K562 (cell line): ENCODE measurements at regions not wholly inside any gene's neighbourhood (a gene's known extent, or its start where the extent isn't known, plus 50 kb on each side); places are given as distances from the start of the nearest gene placed in this dataset.

Experiments used
- ATAC-seq: fragments of 200-7000 bp; cut with Tn5 transposase; 3 replicates; pipeline ENCODE4 v1.9.1; 2020; ENCODE audit warnings: moderate library complexity
- BruUV-seq: library from RNA; stranded (reverse); fragments of 400-500 nt; replicated peaks from 2 replicates; lab custom pipeline; 2021; lab: Mats Ljungman, UMichigan
- CTCF ChIA-PET: fragments of 300-600 bp; formaldehyde crosslinking; extraction: SDS; loops from one replicate; lab custom pipeline; 2021; ENCODE audit warnings: low intra/inter-chr PET ratio; lab: Yijun Ruan, JAX
- POLR2A ChIA-PET: fragments of 300-600, 350-650 bp; sonication (Branson Sonifier 250); formaldehyde crosslinking; extraction: SDS; loops from one replicate; lab custom pipeline; 2021; ENCODE audit warnings: antibody characterized with exemption, inconsistent platforms; lab: Yijun Ruan, JAX
- DNase-seq, 4 experiments: peaks; one replicate each; pipeline versions ENCODE4 v3.0.0 to v3.0.0-alpha.2; 2011 to 2018; ENCODE audit warnings: low spot score in 3 of 4, mixed read lengths in 3 of 4; ENCODE audit errors: extremely low read depth in 1 of 4
- FAIRE-seq: peaks from 2 replicates; lab custom pipeline; 2011; peaks lifted over from hg19 to GRCh38; lab: Jason Lieb, UNC
- H2AFZ ChIP-seq: 2 replicates; pipeline ENCODE4 v1.6.0; 2011; ENCODE audit warnings: low read depth, low read length, control low read depth, inconsistent platforms
- H3K27ac ChIP-seq: fragments of 200-600 bp; 3 replicates; pipeline ENCODE4 v1.8.0; 2011; ENCODE audit warnings: low read depth, mild to moderate bottlenecking, control low read depth, inconsistent platforms, low read length, moderate library complexity, mixed read lengths; ENCODE audit errors: extremely low read depth
- H3K27me3 ChIP-seq, 2 experiments: fragments of 300-600 bp in 1 of 2; 2 replicates in 1 of 2; 3 replicates in 1 of 2; pipeline versions ENCODE4 v1.6.0 to v1.8.0; 2011; ENCODE audit warnings: inconsistent platforms in 2 of 2, low read length in 2 of 2, mild to moderate bottlenecking in 1 of 2, mixed read lengths in 1 of 2, moderate library complexity in 1 of 2; ENCODE audit not compliant: control insufficient read depth in 2 of 2, insufficient read depth in 2 of 2
- H3K36me3 ChIP-seq: fragments of 300-600 bp; 3 replicates; pipeline ENCODE4 v1.8.0; 2011; ENCODE audit warnings: mild to moderate bottlenecking, low read length, inconsistent platforms; ENCODE audit not compliant: control insufficient read depth, insufficient read depth
- H3K4me1 ChIP-seq, 2 experiments: fragments of 200-600 bp in 1 of 2; replicated peaks in 1 of 2; 2 replicates in 1 of 2; 3 replicates in 1 of 2; pipeline versions ENCODE4 v1.5.1 to v1.8.0; 2011; ENCODE audit warnings: inconsistent platforms in 2 of 2, low read length in 2 of 2, mild to moderate bottlenecking in 1 of 2, mixed read lengths in 1 of 2, moderate library complexity in 1 of 2; ENCODE audit not compliant: control insufficient read depth in 2 of 2, insufficient read depth in 2 of 2
- H3K4me2 ChIP-seq: 2 replicates; pipeline ENCODE4 v1.6.1; 2011; ENCODE audit warnings: low read length, control low read depth, inconsistent platforms, mixed read lengths; ENCODE audit not compliant: insufficient read depth
- H3K4me3 ChIP-seq: fragments of 200-600 bp; sonication (generic), shearing (Covaris generic); 2 replicates; pipeline ENCODE4 v1.5.1; 2016; ENCODE audit warnings: control low read depth, inconsistent platforms
- H3K79me2 ChIP-seq: fragments of 200-600 bp; 3 replicates; pipeline ENCODE4 v1.8.0; 2011; ENCODE audit warnings: low read length, inconsistent platforms; ENCODE audit not compliant: control insufficient read depth, insufficient read depth
- H3K9ac ChIP-seq, 2 experiments: 2 replicates each; pipeline versions ENCODE4 v1.6.0 to v1.6.1; 2011; ENCODE audit warnings: low read depth in 2 of 2, low read length in 2 of 2, control low read depth in 1 of 2, inconsistent platforms in 1 of 2, mild to moderate bottlenecking in 1 of 2, mixed read lengths in 1 of 2; ENCODE audit not compliant: insufficient read depth in 1 of 2
- H3K9me1 ChIP-seq: one replicate; pipeline ENCODE4 v1.6.0; 2011; ENCODE audit warnings: inconsistent platforms, mild to moderate bottlenecking, low read length, moderate library complexity; ENCODE audit not compliant: control insufficient read depth, insufficient read depth
- H3K9me3 ChIP-seq: replicated peaks from 2 replicates; pipeline ENCODE4 v1.5.1; 2011; ENCODE audit warnings: low read depth, low read length, inconsistent platforms; ENCODE audit not compliant: control insufficient read depth, insufficient read depth
- H4K20me1 ChIP-seq: replicated peaks from 2 replicates; pipeline ENCODE4 v1.6.1; 2011; ENCODE audit warnings: low read length, inconsistent platforms, mixed read lengths; ENCODE audit not compliant: control insufficient read depth, insufficient read depth
- MAFF ChIP-seq: IDR thresholded peaks from 2 replicates; pipeline ENCODE4 v1.6.1; 2012; ENCODE audit warnings: low read length, improper control_type of control experiment
- MAZ ChIP-seq, 2 experiments: fragments of 450-650 bp in 1 of 2; sonication (generic) in 1 of 2; formaldehyde crosslinking; IDR thresholded peaks in 1 of 2; conservative IDR thresholded peaks in 1 of 2; 2 replicates each; pipeline versions ENCODE4 v1.4.0 to v1.5.0; 2020; ENCODE audit warnings: mild to moderate bottlenecking in 1 of 2, missing genetic modification reagents in 1 of 2
- SETDB1 ChIP-seq: IDR thresholded peaks from one replicate; pipeline ENCODE4 v1.6.1; 2012; ENCODE audit warnings: low read length, control low read depth, inconsistent platforms
- XRCC5 ChIP-seq: fragments of 200-400 bp; formaldehyde crosslinking; IDR thresholded peaks from 2 replicates; pipeline ENCODE4 v1.6.1; 2017; ENCODE audit warnings: low read depth, mild to moderate bottlenecking, low read length
- ZNF280B ChIP-seq: fragments of 250-450 bp; sonication (Bioruptor Pico); IDR thresholded peaks from 2 replicates; pipeline ENCODE4 v1.5.1; 2021; ENCODE audit warnings: mild to moderate bottlenecking
- ZNF436 ChIP-seq: fragments of 250-450, 450-650 bp; sonication (Bioruptor Pico); formaldehyde crosslinking; IDR thresholded peaks from 2 replicates; pipeline ENCODE4 v1.7.0; 2020; ENCODE audit warnings: mild to moderate bottlenecking
- WGBS: fragments of 100-300 bp; shearing (Covaris generic); methylation state at CpG from one replicate; pipeline ENCODE4 v1.1.6; 2016; ENCODE audit warnings: low coverage, mixed read lengths; ENCODE audit not compliant: insufficient coverage; ENCODE audit errors: missing lambda C conversion rate; 5-methylcytosine and 5-hydroxymethylcytosine counted together
- in situ Hi-C: fragments of 300-500 bp; cut with MboI; formaldehyde crosslinking; loops from 4 replicates; pipeline ENCODE4 v1.15.0; 2018; ENCODE audit warnings: inconsistent platforms, mixed read lengths
- intact Hi-C: fragments of 100-400 bp; cut with micrococcal nuclease; formaldehyde crosslinking; loops from 2 replicates; pipeline ENCODE4 v1.14.2; 2022

- no peak for TF ChIP-seq MAFF
Measured at GRCh38 chr22:49300951-49301397, 526.7 kb downstream of the BRD1 start (continued).

GRCh38 chr22:49300241-49300640 lies 527.4 kb downstream of the BRD1 start:
- POLR2A ChIA-PET = no interaction called here
- TF ChIP-seq XRCC5 = no peak
- TF ChIP-seq MAZ (CRISPR knock-in tag; conservative IDR thresholded peaks at IDR 0.05 in 1 of 2, IDR thresholded peaks at IDR 0.05 in 1 of 2) = no peak
- TF ChIP-seq SETDB1 = no peak
- TF ChIP-seq ZNF436 (CRISPR knock-in tag) = no peak
- no peak for TF ChIP-seq ZNF280B (CRISPR knock-in tag)
- Histone ChIP-seq H3K9me1 (no peaks in the 10 kb centered on the region), H3K36me3 (no peaks in the 10 kb centered on the region), H4K20me1 (no peaks in the 10 kb centered on the region), H3K79me2 (no peaks in the 10 kb centered on the region), H3K27me3 (peaks cover 0 to 47% of the 10 kb centered on the region in 2 experiments; a peak in 3 of 5 replicates), H3K4me1 (peaks cover 0 to 6% of the 10 kb centered on the region in 2 experiments; a peak in 2 of 5 replicates), H2AFZ (no peak overlapping the region), H3K9ac (no peak overlapping the region), H3K9me3 (no peaks in the 10 kb centered on the region), H3K4me3 (no peak overlapping the region), H3K4me2 (no peak overlapping the region), H3K27ac (no peak overlapping the region)
- intact Hi-C loops (no loop called here), in situ Hi-C loops (loop anchor here (25.0 kb wide), 1 partner anchor 263 kb away; no protein-coding TSS in a partner anchor)
- FAIRE-seq (no peak), DNase-seq (no peak), ATAC-seq (no peak)
- CTCF ChIA-PET = no interaction called here
- BruUV-seq = no TSS peak
- 5% methylated on average over 9 of the region's 11 CpGs for WGBS
